Peyer's patch (tissue), 4 donors: ENCODE measurements at regions not wholly inside any gene's neighbourhood (a gene's known extent, or its start where the extent isn't known, plus 50 kb on each side); places are given as distances from the start of the nearest gene placed in this dataset.

Source experiments
- POLR2A ChIP-seq, 2 donors: fragments of 450-650 bp; IDR thresholded peaks; one replicate each; pipeline ENCODE4 v1.5.1; 2017; ENCODE audit warnings: antibody characterized with exemption in 2 of 2, mild to moderate bottlenecking in 2 of 2, moderate library complexity in 2 of 2
- TF ChIP-seq, protein P1 (sequence below), 6 experiments: fragments of 450-650 bp in 4 of 6; fragments of 200-600 bp in 2 of 6; sonication (generic) in 1 of 6; IDR thresholded peaks; one replicate each; pipeline ENCODE4 v1.5.1; 2017 to 2019; ENCODE audit warnings: antibody characterized with exemption in 6 of 6, mild to moderate bottlenecking in 3 of 6, moderate library complexity in 1 of 6

- TF ChIP-seq, protein P1, sequence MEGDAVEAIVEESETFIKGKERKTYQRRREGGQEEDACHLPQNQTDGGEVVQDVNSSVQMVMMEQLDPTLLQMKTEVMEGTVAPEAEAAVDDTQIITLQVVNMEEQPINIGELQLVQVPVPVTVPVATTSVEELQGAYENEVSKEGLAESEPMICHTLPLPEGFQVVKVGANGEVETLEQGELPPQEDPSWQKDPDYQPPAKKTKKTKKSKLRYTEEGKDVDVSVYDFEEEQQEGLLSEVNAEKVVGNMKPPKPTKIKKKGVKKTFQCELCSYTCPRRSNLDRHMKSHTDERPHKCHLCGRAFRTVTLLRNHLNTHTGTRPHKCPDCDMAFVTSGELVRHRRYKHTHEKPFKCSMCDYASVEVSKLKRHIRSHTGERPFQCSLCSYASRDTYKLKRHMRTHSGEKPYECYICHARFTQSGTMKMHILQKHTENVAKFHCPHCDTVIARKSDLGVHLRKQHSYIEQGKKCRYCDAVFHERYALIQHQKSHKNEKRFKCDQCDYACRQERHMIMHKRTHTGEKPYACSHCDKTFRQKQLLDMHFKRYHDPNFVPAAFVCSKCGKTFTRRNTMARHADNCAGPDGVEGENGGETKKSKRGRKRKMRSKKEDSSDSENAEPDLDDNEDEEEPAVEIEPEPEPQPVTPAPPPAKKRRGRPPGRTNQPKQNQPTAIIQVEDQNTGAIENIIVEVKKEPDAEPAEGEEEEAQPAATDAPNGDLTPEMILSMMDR (IDR thresholded peaks at IDR 0.05) = no peak
- TF ChIP-seq POLR2A (IDR thresholded peaks at IDR 0.05) = no peak
Observed at GRCh38 chr15:96792216-96792615, 461.7 kb downstream of the NR2F2 start.
